T47D (cell line): ENCODE measurements at regions not wholly inside any gene's neighbourhood (a gene's known extent, or its start where the extent isn't known, plus 50 kb on each side); places are given as distances from the start of the nearest gene placed in this dataset.
"Not testable (repeated sequence)": the region's sequence is repeated elsewhere in the genome, so short reads cannot be mapped to it uniquely, and the experiment has no call there.

ENCODE experiments used
- DNase-seq, 2 experiments: peaks; one replicate each; pipeline versions ENCODE4 v3.0.0 to v3.0.0-alpha.2; 2011 to 2012; ENCODE audit warnings: low read depth in 1 of 2, low spot score in 1 of 2
- JUND ChIP-seq: IDR thresholded peaks from 2 replicates; pipeline ENCODE4 v1.6.1; 2012; ENCODE audit warnings: low read depth
- in situ Hi-C: cut with HindIII; loops from 2 replicates; pipeline ENCODE4 v1.10.0; 2016; ENCODE audit warnings: low sequenced_read_pairs, low pct_unique_long_range_greater_than_20kb

GRCh38 chr14:105581551-105582341, 55.4 kb downstream of the TMEM121 start:
- in situ Hi-C loops: no loop called here

GRCh38 chr14:105582639-105583038, 56.3 kb downstream of the TMEM121 start:
- no peak for TF ChIP-seq JUND
- in situ Hi-C loops: no loop called here
- DNase-seq: no peak

More at GRCh38 chr14:105581551-105582341, 55.4 kb downstream of the TMEM121 start:
- TF ChIP-seq JUND: no peak
- no peak for DNase-seq

- DNase-seq, in situ Hi-C loops: not testable (repeated sequence)
Measured at GRCh38 chr14:105583914-105584313, 57.5 kb downstream of the TMEM121 start.

GRCh38 chr14:105585290-105585689, 58.9 kb downstream of the TMEM121 start:
- in situ Hi-C loops, DNase-seq: not testable (repeated sequence)

- DNase-seq, in situ Hi-C loops: not testable (repeated sequence)
Measured at GRCh38 chr14:105585722-105586121, 59.3 kb downstream of the TMEM121 start.

GRCh38 chr14:105586144-105586872, 59.9 kb downstream of the TMEM121 start:
- in situ Hi-C loops, DNase-seq: not testable (repeated sequence)

- in situ Hi-C loops, DNase-seq: not testable (repeated sequence)
Measured at GRCh38 chr14:105587034-105587433, 60.7 kb downstream of the TMEM121 start.

GRCh38 chr14:105587482-105588235, 61.3 kb downstream of the TMEM121 start:
- DNase-seq, in situ Hi-C loops: not testable (repeated sequence)

- no peak for DNase-seq
- no peak for TF ChIP-seq JUND
- in situ Hi-C loops: no loop called here
Measured at GRCh38 chr14:105588236-105588860, 62.0 kb downstream of the TMEM121 start.

GRCh38 chr14:105589161-105589925, 63.0 kb downstream of the TMEM121 start:
- no peak for TF ChIP-seq JUND
- in situ Hi-C loops: no loop called here
- DNase-seq: no peak

GRCh38 chr14:105589926-105590185, 63.5 kb downstream of the TMEM121 start:
- not testable (repeated sequence) for DNase-seq

GRCh38 chr14:105591052-105591451, 64.7 kb downstream of the TMEM121 start:
- in situ Hi-C loops: no loop called here
- no peak for DNase-seq
- no peak for TF ChIP-seq JUND

More at GRCh38 chr14:105589926-105590185, 63.5 kb downstream of the TMEM121 start:
- in situ Hi-C loops: not testable (repeated sequence)

GRCh38 chr14:105591792-105592341, 65.5 kb downstream of the TMEM121 start:
- in situ Hi-C loops, DNase-seq: not testable (repeated sequence)

GRCh38 chr14:105592646-105593045, 66.3 kb downstream of the TMEM121 start:
- in situ Hi-C loops, DNase-seq: not testable (repeated sequence)

GRCh38 chr14:105595346-105595745, 69.0 kb downstream of the TMEM121 start:
- DNase-seq, in situ Hi-C loops: not testable (repeated sequence)

- DNase-seq, in situ Hi-C loops: not testable (repeated sequence)
Measured at GRCh38 chr14:105596374-105596773, 70.0 kb downstream of the TMEM121 start.
